ENCODE measurements at regions not wholly inside any gene's neighbourhood (a gene's known extent, or its start where the extent isn't known, plus 50 kb on each side); places are given as distances from the start of the nearest gene placed in this dataset.

DNA sequence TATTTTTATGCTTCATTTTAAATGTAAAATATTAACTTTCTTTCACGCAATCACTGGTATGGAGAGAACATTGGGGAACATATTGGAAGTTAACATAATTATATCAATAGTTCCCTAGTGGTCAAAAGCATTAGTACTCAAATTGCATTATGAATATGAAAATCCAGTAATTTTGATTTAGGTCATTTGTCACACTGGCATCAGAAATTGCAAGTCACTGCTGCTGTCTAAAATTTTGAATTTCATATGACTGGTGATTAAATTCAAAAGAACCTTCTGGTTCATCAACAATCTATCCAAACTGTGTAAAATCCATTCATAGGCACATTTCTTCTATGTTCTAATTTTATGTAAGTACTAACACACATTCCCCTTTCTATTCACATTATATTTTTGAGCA, 2235.7 kb upstream of the PCDH20 start:
- TF ChIP-seq CTCF (IDR thresholded peaks at IDR 0.05) (no peak), USF2 (CRISPR knock-in tag; IDR thresholded peaks at IDR 0.05) (no peak), GABPB1 (CRISPR knock-in tag; IDR thresholded peaks at IDR 0.05) (no peak), SP1 (CRISPR knock-in tag; conservative IDR thresholded peaks at IDR 0.05) (no peak), CBFB (CRISPR knock-in tag; IDR thresholded peaks at IDR 0.05; ENCODE audit: low read depth) (no peak)
- TF ChIP-seq, protein P1, sequence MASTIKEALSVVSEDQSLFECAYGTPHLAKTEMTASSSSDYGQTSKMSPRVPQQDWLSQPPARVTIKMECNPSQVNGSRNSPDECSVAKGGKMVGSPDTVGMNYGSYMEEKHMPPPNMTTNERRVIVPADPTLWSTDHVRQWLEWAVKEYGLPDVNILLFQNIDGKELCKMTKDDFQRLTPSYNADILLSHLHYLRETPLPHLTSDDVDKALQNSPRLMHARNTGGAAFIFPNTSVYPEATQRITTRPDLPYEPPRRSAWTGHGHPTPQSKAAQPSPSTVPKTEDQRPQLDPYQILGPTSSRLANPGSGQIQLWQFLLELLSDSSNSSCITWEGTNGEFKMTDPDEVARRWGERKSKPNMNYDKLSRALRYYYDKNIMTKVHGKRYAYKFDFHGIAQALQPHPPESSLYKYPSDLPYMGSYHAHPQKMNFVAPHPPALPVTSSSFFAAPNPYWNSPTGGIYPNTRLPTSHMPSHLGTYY (CRISPR knock-in tag; IDR thresholded peaks at IDR 0.05): no peak
- TF ChIP-seq, protein P2, sequence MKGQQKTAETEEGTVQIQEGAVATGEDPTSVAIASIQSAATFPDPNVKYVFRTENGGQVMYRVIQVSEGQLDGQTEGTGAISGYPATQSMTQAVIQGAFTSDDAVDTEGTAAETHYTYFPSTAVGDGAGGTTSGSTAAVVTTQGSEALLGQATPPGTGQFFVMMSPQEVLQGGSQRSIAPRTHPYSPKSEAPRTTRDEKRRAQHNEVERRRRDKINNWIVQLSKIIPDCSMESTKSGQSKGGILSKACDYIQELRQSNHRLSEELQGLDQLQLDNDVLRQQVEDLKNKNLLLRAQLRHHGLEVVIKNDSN (CRISPR knock-in tag; IDR thresholded peaks at IDR 0.05): no peak
- TF ChIP-seq, protein P3, sequence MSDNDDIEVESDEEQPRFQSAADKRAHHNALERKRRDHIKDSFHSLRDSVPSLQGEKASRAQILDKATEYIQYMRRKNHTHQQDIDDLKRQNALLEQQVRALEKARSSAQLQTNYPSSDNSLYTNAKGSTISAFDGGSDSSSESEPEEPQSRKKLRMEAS (CRISPR knock-in tag; IDR thresholded peaks at IDR 0.05): no peak
